ENCODE measurements at regions not wholly inside any gene's neighbourhood (a gene's known extent, or its start where the extent isn't known, plus 50 kb on each side); places are given as distances from the start of the nearest gene placed in this dataset.
"Not testable (repeated sequence)": the region's sequence is repeated elsewhere in the genome, so short reads cannot be mapped to it uniquely, and the experiment has no call there.

GRCh38 chr16:88202856-88203681 is 179.7 kb upstream of the ZNF469 start:
- TF ChIP-seq, protein P1, sequence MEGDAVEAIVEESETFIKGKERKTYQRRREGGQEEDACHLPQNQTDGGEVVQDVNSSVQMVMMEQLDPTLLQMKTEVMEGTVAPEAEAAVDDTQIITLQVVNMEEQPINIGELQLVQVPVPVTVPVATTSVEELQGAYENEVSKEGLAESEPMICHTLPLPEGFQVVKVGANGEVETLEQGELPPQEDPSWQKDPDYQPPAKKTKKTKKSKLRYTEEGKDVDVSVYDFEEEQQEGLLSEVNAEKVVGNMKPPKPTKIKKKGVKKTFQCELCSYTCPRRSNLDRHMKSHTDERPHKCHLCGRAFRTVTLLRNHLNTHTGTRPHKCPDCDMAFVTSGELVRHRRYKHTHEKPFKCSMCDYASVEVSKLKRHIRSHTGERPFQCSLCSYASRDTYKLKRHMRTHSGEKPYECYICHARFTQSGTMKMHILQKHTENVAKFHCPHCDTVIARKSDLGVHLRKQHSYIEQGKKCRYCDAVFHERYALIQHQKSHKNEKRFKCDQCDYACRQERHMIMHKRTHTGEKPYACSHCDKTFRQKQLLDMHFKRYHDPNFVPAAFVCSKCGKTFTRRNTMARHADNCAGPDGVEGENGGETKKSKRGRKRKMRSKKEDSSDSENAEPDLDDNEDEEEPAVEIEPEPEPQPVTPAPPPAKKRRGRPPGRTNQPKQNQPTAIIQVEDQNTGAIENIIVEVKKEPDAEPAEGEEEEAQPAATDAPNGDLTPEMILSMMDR (IDR thresholded peaks at IDR 0.05), result not testable (repeated sequence)
- TF ChIP-seq POLR2A (IDR thresholded peaks at IDR 0.05), result not testable (repeated sequence)
